Smooth muscle cell (in vitro differentiated cells): ENCODE measurements at regions not wholly inside any gene's neighbourhood (a gene's known extent, or its start where the extent isn't known, plus 50 kb on each side); places are given as distances from the start of the nearest gene placed in this dataset.

Experiments used
- DNase-seq: peaks from one replicate; lab custom pipeline; 2025; ENCODE audit not compliant: unreplicated experiment; lab: John Stamatoyannopoulos, UW
- H2AFZ ChIP-seq: fragments of 200-600 bp; sonication (generic); 2 replicates; pipeline ENCODE4 v1.6.0; 2016; ENCODE audit warnings: antibody characterized with exemption, low read depth, mild to moderate bottlenecking
- H3F3A ChIP-seq: fragments of 200-600 bp; sonication (generic); 2 replicates; pipeline ENCODE4 v1.6.0; 2017; ENCODE audit warnings: antibody characterized with exemption, low read depth
- H3K27ac ChIP-seq: fragments of 200-600 bp; sonication (generic); 2 replicates; pipeline ENCODE4 v1.5.1; 2016; ENCODE audit warnings: low read depth, mild to moderate bottlenecking
- H3K27me3 ChIP-seq: fragments of 200-600 bp; sonication (generic); 2 replicates; pipeline ENCODE4 v1.6.1; 2016; ENCODE audit warnings: low read depth, mild to moderate bottlenecking
- H3K36me3 ChIP-seq: fragments of 200-600 bp; sonication (generic); 2 replicates; pipeline ENCODE4 v1.5.1; 2016; ENCODE audit warnings: low read depth
- H3K4me1 ChIP-seq: fragments of 200-600 bp; sonication (generic); 2 replicates; pipeline ENCODE4 v1.5.1; 2016; ENCODE audit warnings: low read depth
- H3K4me2 ChIP-seq: fragments of 200-600 bp; sonication (generic); 2 replicates; pipeline ENCODE4 v1.6.0; 2016; ENCODE audit warnings: mild to moderate bottlenecking
- H3K4me3 ChIP-seq: fragments of 200-600 bp; sonication (generic); 2 replicates; pipeline ENCODE4 v1.5.1; 2016; ENCODE audit warnings: mild to moderate bottlenecking
- H3K79me2 ChIP-seq: fragments of 200-600 bp; sonication (generic); 2 replicates; pipeline ENCODE4 v1.6.0; 2016; ENCODE audit warnings: low read depth, mild to moderate bottlenecking
- H3K9ac ChIP-seq: fragments of 200-600 bp; sonication (generic); 2 replicates; pipeline ENCODE4 v1.6.0; 2016; ENCODE audit warnings: low read depth
- H3K9me3 ChIP-seq: fragments of 200-600 bp; sonication (generic); replicated peaks from 2 replicates; pipeline ENCODE4 v1.5.1; 2016; ENCODE audit warnings: low read depth
- H4K20me1 ChIP-seq: fragments of 200-600 bp; sonication (generic); 2 replicates; pipeline ENCODE4 v1.6.0; 2016; ENCODE audit warnings: low read depth
- WGBS: methylation state at CpG from one replicate; pipeline ENCODE4 v1.1.7; 2016; ENCODE audit warnings: low lambda C conversion rate; 5-methylcytosine and 5-hydroxymethylcytosine counted together
- TF ChIP-seq, protein P1 (sequence below): fragments of 200-600 bp; sonication (generic); IDR thresholded peaks from 2 replicates; pipeline ENCODE4 v1.5.1; 2017; ENCODE audit warnings: borderline replicate concordance, mild to moderate bottlenecking, antibody characterized with exemption; ENCODE audit not compliant: insufficient read depth, poor library complexity, severe bottlenecking

DNA sequence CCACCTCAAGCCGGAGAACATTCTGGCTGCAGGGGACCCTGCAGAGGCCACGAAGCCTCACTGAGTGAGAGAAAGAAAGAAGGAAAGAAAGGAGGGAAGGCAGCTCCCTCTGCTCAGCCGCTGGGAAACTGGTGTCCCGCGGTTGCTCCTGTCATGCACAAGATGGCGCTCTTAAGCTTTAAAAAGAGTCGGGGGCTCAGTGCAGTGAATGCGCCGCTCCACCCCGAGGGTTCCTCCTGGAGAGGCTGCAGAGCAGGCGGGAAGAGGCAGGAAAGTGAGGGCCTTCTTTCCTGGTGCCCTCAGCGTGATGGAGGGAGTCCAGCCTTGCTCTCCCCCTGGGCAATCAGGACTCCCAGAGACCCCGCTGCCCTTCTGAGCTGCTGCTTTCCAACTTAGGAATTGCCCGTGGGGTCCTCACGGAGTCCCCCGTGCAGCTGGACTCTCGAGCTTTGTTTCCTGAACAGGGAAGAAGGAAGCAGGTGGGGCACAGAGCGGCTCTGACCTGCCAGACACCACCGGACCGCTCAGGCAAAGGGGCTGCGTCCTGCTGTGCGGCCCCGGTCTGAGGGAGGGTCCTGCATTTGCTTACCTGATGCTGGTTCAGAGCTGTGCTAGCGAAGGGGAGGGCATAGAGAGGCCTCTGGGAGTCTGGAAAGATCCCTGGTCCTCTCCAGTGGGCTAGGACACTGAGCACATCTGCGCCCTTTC, 141.9 kb upstream of the MKI67 start:
- H3K4me2 ChIP-seq, result no peak overlapping the region
- no peaks in the 10 kb centered on the region for H3K36me3 ChIP-seq
- no peaks in the 10 kb centered on the region for H3K4me1 ChIP-seq
- H3K79me2 ChIP-seq, result no peaks in the 10 kb centered on the region
- H3K27me3 ChIP-seq, result peaks cover 36% of the 10 kb centered on the region
- no peaks in the 10 kb centered on the region for H3F3A ChIP-seq
- H4K20me1 ChIP-seq, result no peaks in the 10 kb centered on the region
- DNase-seq, result no peak
- WGBS, result 41% methylated on average over 25 of the region's 25 CpGs
- no peak overlapping the region for H3K4me3 ChIP-seq
- no peak overlapping the region for H2AFZ ChIP-seq
- H3K9ac ChIP-seq, result no peak overlapping the region
- H3K9me3 ChIP-seq, result no peaks in the 10 kb centered on the region
- H3K27ac ChIP-seq, result no peak overlapping the region
- TF ChIP-seq, protein P1, sequence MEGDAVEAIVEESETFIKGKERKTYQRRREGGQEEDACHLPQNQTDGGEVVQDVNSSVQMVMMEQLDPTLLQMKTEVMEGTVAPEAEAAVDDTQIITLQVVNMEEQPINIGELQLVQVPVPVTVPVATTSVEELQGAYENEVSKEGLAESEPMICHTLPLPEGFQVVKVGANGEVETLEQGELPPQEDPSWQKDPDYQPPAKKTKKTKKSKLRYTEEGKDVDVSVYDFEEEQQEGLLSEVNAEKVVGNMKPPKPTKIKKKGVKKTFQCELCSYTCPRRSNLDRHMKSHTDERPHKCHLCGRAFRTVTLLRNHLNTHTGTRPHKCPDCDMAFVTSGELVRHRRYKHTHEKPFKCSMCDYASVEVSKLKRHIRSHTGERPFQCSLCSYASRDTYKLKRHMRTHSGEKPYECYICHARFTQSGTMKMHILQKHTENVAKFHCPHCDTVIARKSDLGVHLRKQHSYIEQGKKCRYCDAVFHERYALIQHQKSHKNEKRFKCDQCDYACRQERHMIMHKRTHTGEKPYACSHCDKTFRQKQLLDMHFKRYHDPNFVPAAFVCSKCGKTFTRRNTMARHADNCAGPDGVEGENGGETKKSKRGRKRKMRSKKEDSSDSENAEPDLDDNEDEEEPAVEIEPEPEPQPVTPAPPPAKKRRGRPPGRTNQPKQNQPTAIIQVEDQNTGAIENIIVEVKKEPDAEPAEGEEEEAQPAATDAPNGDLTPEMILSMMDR, result peak; percentile 70

DNA sequence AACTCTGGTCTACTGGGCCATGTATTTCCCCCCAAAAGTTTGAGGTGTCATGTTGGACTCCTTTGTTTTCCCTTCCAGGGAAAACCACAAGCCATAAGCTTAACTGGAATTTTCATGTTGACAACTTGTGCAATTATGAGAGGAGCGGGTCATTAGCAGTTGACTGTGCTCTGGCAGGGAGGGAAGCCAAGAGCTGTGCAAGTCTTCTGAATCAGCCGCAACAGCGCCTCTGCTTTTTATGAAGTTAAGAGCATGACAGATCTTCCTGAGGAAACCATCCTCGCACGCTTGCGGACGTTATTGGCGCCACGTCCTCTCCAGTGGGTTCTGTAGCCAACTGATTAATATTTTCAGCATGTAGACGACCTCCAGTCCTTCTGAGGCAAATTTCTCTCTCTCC, 148.7 kb upstream of the MKI67 start:
- no peaks in the 10 kb centered on the region for H3K9me3 ChIP-seq
- no peak for DNase-seq
- no peaks in the 10 kb centered on the region for H3F3A ChIP-seq
- peaks cover 36% of the 10 kb centered on the region for H3K27me3 ChIP-seq
- H3K4me2 ChIP-seq, result no peak overlapping the region
- H2AFZ ChIP-seq, result no peak overlapping the region
- TF ChIP-seq, protein P1, result no peak
- H4K20me1 ChIP-seq, result no peaks in the 10 kb centered on the region
- H3K36me3 ChIP-seq, result no peaks in the 10 kb centered on the region
- H3K79me2 ChIP-seq, result no peaks in the 10 kb centered on the region
- no peak overlapping the region for H3K4me3 ChIP-seq
- H3K9ac ChIP-seq, result no peak overlapping the region
- H3K27ac ChIP-seq, result no peak overlapping the region
- 42% methylated on average over 10 of the region's 10 CpGs for WGBS
- H3K4me1 ChIP-seq, result no peaks in the 10 kb centered on the region

DNA sequence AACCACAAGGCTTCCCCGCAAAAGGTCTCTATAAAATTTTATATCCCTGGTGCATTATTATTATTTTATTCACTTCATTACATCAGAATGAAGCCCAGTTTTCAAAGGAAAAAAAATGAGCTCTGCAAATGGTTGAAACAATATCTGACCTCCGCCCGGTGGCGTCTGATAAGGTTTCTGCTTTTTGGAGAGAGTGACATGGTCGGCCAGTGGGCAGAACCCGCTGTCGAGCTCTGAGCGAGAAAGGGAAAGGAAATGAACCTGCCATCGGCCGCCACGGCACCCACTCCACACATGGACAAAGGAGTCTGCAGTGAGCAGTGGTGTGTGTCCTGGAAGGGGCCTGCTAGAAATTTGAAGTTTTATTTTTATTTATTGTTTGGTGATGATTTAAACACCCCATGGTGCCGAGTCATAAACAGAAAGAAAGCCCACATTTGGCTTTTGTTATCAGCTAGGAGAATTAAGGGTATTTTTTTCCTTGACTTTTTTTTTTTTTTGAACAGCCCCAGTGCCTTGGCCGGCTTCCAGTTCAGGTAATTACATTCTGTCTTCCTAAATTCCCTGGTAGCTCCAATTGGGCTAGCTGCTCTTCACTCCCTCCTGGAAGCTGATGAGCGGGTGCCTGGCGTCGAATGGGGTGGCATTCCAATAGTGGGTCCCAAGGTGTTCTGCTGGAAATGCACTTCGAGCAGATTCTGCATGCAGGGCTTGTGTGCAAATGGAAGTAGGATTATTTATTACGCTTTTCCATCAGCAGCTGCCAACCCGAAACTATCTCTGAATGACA, 149.4 kb upstream of the MKI67 start:
- H3K79me2 ChIP-seq, result no peaks in the 10 kb centered on the region
- H3K4me3 ChIP-seq, result no peak overlapping the region
- no peaks in the 10 kb centered on the region for H3K4me1 ChIP-seq
- H4K20me1 ChIP-seq, result no peaks in the 10 kb centered on the region
- H3K4me2 ChIP-seq, result no peak overlapping the region
- H2AFZ ChIP-seq, result no peak overlapping the region
- H3F3A ChIP-seq, result no peaks in the 10 kb centered on the region
- no peaks in the 10 kb centered on the region for H3K9me3 ChIP-seq
- DNase-seq, result no peak
- no peak overlapping the region for H3K9ac ChIP-seq
- H3K27me3 ChIP-seq, result peaks cover 36% of the 10 kb centered on the region
- no peaks in the 10 kb centered on the region for H3K36me3 ChIP-seq
- WGBS, result 92% methylated on average over 19 of the region's 19 CpGs
- H3K27ac ChIP-seq, result no peak overlapping the region
- TF ChIP-seq, protein P1, result no peak
